ENCODE measurements at regions not wholly inside any gene's neighbourhood (a gene's known extent, or its start where the extent isn't known, plus 50 kb on each side); places are given as distances from the start of the nearest gene placed in this dataset.

- TF ChIP-seq POLR2A (IDR thresholded peaks at IDR 0.05) (no peak), CTCF (IDR thresholded peaks at IDR 0.05) (no peak)
Observed at GRCh38 chr4:165667969-165668368, 205.1 kb upstream of the TLL1 start.

All from heart left ventricle (tissue), 13 donors.